Common myeloid progenitor, CD34-positive (primary cell): ENCODE measurements at regions not wholly inside any gene's neighbourhood (a gene's known extent, or its start where the extent isn't known, plus 50 kb on each side); places are given as distances from the start of the nearest gene placed in this dataset.

ENCODE experiments used
- CTCF ChIA-PET: fragments of 350-600 bp; sonication (Branson Sonifier 250); formaldehyde crosslinking; loops from one replicate; lab custom pipeline; 2021; ENCODE audit warnings: antibody characterized with exemption; lab: Charles Lee
- POLR2A ChIA-PET: fragments of 350-600 bp; sonication (Branson Sonifier 250); formaldehyde crosslinking; loops from one replicate; lab custom pipeline; 2021; ENCODE audit warnings: antibody characterized with exemption; lab: Charles Lee
- DNase-seq, 3 donors: peaks; one replicate each; pipeline versions ENCODE4 v3.0.0 to v3.0.0-alpha.2; 2013
- H3K27ac ChIP-seq, 2 experiments: 1 replicate in 1 of 2; 2 replicates in 1 of 2; pipeline ENCODE4 v1.7.0; 2013; ENCODE audit warnings: inconsistent platforms in 2 of 2, low read length in 2 of 2, mild to moderate bottlenecking in 2 of 2, low read depth in 1 of 2, moderate library complexity in 1 of 2; ENCODE audit not compliant: severe bottlenecking in 2 of 2, insufficient read depth in 1 of 2, poor library complexity in 1 of 2
- H3K27me3 ChIP-seq, 5 experiments: replicated peaks in 2 of 5; 1 replicate in 3 of 5; 2 replicates in 2 of 5; pipeline versions ENCODE4 v1.6.1 to v1.7.0; 2013; ENCODE audit warnings: low read length in 4 of 5, mild to moderate bottlenecking in 2 of 5, moderate library complexity in 2 of 5, inconsistent platforms in 1 of 5; ENCODE audit not compliant: insufficient read depth in 5 of 5, control insufficient read depth in 4 of 5
- H3K36me3 ChIP-seq, 4 experiments: 1 replicate in 2 of 4; 2 replicates in 2 of 4; pipeline versions ENCODE4 v1.6.1 to v1.7.0; 2013; ENCODE audit warnings: low read length in 3 of 4, control low read depth in 1 of 4, mild to moderate bottlenecking in 1 of 4; ENCODE audit not compliant: control insufficient read depth in 4 of 4, insufficient read depth in 4 of 4
- H3K4me1 ChIP-seq, 4 experiments: 1 replicate in 3 of 4; 2 replicates in 1 of 4; pipeline versions ENCODE4 v1.6.1 to v1.7.1; 2013; ENCODE audit warnings: low read length in 3 of 4, mild to moderate bottlenecking in 3 of 4, control low read depth in 1 of 4, inconsistent platforms in 1 of 4, moderate library complexity in 1 of 4; ENCODE audit not compliant: control insufficient read depth in 4 of 4, insufficient read depth in 4 of 4; ENCODE audit errors: control extremely low read depth in 1 of 4
- H3K4me3 ChIP-seq, 7 experiments: 1 replicate in 4 of 7; 2 replicates in 3 of 7; pipeline versions ENCODE4 v1.5.1 to v1.7.0; 2013; ENCODE audit warnings: mild to moderate bottlenecking in 7 of 7, low read length in 6 of 7, moderate library complexity in 6 of 7, inconsistent platforms in 2 of 7, low read depth in 2 of 7, control low read depth in 1 of 7; ENCODE audit not compliant: insufficient read depth in 4 of 7, control insufficient read depth in 1 of 7; ENCODE audit errors: extremely low read depth in 1 of 7
- H3K9me3 ChIP-seq, 5 experiments: 1 replicate in 4 of 5; 2 replicates in 1 of 5; pipeline versions ENCODE4 v1.6.1 to v1.7.1; 2013; ENCODE audit warnings: low read length in 4 of 5, mild to moderate bottlenecking in 2 of 5, inconsistent platforms in 1 of 5, low read depth in 1 of 5, moderate library complexity in 1 of 5; ENCODE audit not compliant: control insufficient read depth in 4 of 5, insufficient read depth in 2 of 5; ENCODE audit errors: control extremely low read depth in 1 of 5
- WGBS: methylation state at CpG from one replicate; pipeline ENCODE4 v1.1.5; 2013; ENCODE audit not compliant: insufficient coverage; 5-methylcytosine and 5-hydroxymethylcytosine counted together

DNA sequence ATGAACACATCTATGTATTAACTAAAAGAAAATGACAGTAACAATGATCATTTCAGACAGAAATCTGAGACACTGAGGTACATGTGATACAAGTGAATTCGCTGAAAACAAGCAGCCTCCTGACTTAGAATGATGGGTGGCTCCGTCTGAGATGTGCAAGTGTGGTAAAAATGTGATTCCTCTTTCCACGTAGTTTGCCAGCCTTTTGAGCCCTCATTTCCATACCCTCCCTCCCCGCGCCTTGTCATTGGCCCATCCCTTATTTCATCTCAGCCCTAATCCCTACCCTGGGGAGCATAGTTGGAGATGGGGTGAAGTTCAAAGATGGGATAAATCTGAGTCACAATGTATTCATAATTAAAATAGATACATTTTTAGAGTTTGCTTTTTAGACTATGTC is 107.8 kb downstream of the BMP4 start:
- H3K27ac ChIP-seq = no peak overlapping the region
- ChIA-PET POLR2A (no interaction called here), CTCF (no interaction called here)

DNA sequence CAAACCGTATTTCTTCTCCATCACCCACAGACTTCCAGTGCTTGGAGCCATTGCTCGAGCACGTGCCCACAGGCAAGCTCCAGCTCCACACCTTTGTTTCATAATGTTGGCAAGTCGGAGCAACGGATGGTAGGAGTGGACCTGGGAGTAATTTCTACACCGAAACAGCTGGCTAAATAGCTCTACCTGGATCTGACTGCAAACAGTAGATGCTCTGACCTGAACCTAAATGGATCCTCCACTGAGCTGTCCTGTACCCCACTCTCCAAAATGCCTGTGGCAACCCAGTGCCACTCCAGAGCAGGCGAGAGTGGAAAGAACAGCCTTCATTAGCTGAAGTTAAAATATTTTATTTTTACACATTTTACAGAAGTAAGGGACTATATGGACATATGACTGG is 108.7 kb downstream of the BMP4 start:
- WGBS = 90% methylated on average over 4 of the region's 7 CpGs
- no peak overlapping the region for H3K27ac ChIP-seq
- H3K27me3 ChIP-seq = peaks cover 0 to 4% (median 0%) of the 10 kb centered on the region in 5 experiments
- no peak overlapping the region for H3K4me3 ChIP-seq
- ChIA-PET CTCF (no interaction called here), POLR2A (no interaction called here)
- H3K9me3 ChIP-seq = no peaks in the 10 kb centered on the region
- H3K36me3 ChIP-seq = no peaks in the 10 kb centered on the region
- DNase-seq = no peak
- H3K4me1 ChIP-seq = no peaks in the 10 kb centered on the region

More for the DNA sequence above, 107.8 kb downstream of the BMP4 start:
- no peak for DNase-seq
- WGBS = 100% methylated on average over 1 of the region's 5 CpGs
- no peaks in the 10 kb centered on the region for H3K9me3 ChIP-seq
- no peaks in the 10 kb centered on the region for H3K36me3 ChIP-seq
- H3K4me1 ChIP-seq = no peaks in the 10 kb centered on the region
- peaks cover 0 to 4% (median 0%) of the 10 kb centered on the region in 5 experiments for H3K27me3 ChIP-seq
- no peak overlapping the region for H3K4me3 ChIP-seq

DNA sequence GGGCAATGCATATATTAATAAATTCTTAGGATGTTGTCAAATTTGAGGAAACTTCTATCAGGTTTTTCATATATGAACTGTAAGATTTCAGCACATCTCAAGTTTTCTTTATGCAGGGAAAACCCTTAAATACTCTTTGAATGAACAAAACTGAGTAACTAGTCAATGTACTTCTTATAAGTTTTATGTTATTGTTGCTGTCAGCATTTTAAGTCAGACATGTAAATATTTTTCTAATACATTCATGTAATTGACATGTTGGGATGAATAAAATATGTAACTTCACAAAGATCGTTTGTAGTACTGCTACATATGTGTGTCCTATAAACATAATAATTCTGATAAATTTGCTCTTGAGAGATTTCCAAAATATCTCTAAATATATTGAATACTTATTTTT is 109.6 kb downstream of the BMP4 start:
- no CpG with 5 or more reads among the region's 1 CpG for WGBS
- POLR2A ChIA-PET = no interaction called here
- Histone ChIP-seq H3K27ac (no peak overlapping the region), H3K36me3 (no peaks in the 10 kb centered on the region), H3K4me1 (no peaks in the 10 kb centered on the region), H3K27me3 (peaks cover 0 to 4% (median 0%) of the 10 kb centered on the region in 5 experiments), H3K9me3 (no peaks in the 10 kb centered on the region), H3K4me3 (no peak overlapping the region)
- CTCF ChIA-PET = no interaction called here
- DNase-seq = no peak

DNA sequence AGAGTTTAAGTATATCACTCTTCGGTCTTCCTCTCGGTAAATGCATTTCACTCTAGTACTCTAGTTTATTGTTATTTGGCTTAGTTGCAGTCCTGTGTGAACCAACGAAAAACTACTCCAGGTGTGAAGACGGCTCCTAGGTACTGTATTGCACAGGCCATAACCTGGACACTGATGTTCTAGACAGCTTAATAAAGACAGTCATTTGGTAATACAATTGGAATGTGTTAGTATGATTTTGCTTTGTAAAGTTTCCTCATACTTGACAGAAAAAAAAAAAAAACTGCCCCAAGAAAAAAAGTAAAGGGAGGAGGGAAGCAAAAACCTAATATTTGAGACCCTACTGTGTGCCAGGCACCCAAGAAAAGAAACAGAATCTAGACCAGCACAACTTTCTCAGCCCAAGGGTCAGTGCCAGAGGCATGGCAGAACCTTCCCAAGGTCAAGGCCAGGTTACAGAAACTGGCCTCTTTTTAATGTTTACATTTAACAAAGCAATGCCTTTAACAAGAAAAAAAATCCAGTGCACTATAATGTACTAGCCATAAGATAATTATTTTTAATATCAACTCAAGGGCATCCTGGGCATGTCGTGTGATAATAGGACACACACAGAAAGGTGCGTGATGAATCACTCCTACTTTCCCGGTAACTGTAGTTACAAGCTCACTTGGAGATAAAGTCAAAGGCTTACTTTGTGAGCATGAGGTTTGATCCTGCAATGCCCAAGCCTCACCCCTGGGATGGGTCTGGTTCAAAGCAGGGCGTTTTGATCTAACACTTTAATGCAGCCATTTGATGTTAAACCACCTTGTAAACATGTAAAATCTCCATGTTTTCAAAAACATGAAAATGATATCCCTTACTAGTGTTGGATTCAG is 110.6 kb downstream of the BMP4 start:
- Histone ChIP-seq H3K4me3 (no peak overlapping the region), H3K4me1 (no peaks in the 10 kb centered on the region), H3K27ac (no peak overlapping the region), H3K9me3 (no peaks in the 10 kb centered on the region), H3K27me3 (peaks cover 0 to 4% (median 0%) of the 10 kb centered on the region in 5 experiments), H3K36me3 (no peaks in the 10 kb centered on the region)
- ChIA-PET CTCF (no interaction called here), POLR2A (no interaction called here)
- DNase-seq = no peak
- 98% methylated on average over 5 of the region's 8 CpGs for WGBS

DNA sequence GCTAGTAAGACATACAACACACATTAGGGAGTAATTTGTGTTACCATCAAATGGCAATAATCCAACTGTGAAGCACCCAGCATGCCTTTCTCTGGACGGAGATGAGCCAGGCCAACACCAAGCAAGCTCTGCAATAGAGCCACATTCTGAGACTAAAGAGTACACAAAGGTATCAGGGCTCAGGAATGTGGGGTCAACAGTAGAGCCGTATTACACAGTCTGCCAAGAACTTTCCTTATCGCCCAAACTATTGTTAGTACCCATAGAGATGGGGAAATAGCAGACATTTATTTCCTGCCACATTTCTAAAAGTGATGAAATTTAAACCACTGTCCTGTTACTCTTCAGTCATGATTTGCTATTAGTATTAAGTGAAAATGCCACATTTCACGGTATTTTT is 113.7 kb downstream of the BMP4 start:
- Histone ChIP-seq H3K27ac (no peak overlapping the region), H3K4me3 (no peak overlapping the region), H3K4me1 (no peaks in the 10 kb centered on the region), H3K36me3 (no peaks in the 10 kb centered on the region), H3K27me3 (peaks cover 0 to 2% (median 0%) of the 10 kb centered on the region in 5 experiments), H3K9me3 (peaks cover 0 to 3% (median 0%) of the 10 kb centered on the region in 5 experiments)
- POLR2A ChIA-PET = no interaction called here
- DNase-seq = no peak
- CTCF ChIA-PET = interaction anchor here (0.6 kb wide), 1 partner anchor 10 kb away, joined by 3 read pairs; no protein-coding TSS in a partner anchor
- WGBS = 91% methylated on average over 3 of the region's 4 CpGs

DNA sequence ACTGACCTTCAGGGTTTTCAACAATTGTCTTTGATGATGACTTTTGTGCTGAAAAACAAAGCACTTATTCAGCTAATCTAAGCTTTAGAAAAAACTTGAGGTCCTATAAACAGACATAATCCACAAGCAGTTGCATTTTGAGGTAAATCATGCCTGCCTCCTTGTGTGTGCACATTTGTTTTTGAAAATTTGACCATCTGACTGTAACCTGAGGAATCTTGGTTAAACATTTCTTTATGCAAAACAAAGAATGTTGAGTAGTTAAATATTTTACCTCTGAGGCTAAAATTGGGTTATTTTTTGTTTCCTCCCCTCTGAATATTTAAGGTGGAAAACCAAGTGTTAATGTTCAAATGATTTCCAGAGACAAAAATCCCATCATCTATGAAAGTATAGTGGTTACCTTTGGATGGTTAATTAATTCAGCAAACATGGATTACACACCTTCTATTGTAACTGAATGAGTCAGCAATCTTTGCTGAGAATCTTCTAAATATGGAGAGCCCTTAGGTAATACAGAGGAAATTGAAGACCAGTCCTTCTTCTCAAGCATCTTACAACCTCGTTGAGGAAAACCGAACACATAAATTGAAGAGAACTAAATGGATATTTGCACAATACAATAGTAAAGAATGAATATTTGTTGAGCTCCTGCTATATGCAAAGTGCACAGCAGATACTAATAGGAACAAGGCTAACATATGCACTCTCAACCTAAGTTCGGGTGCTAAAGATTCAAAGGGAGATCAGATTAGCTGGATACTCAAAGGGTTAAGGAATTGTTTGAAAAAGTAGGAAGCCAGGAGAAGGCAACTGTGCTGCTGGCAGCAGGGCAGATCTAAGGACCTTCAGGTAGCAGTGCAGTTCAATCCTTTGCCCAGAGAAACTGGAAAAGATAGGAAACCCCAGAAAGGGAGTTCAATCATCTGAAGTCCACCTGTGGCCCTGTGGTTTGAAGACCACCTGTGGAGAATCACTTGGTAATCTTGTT is 115.2 kb downstream of the BMP4 start:
- Histone ChIP-seq H3K27me3 (no peaks in the 10 kb centered on the region), H3K27ac (no peak overlapping the region), H3K9me3 (peaks cover 0 to 4% (median 0%) of the 10 kb centered on the region in 5 experiments), H3K4me1 (no peaks in the 10 kb centered on the region), H3K36me3 (no peaks in the 10 kb centered on the region), H3K4me3 (no peak overlapping the region)
- ChIA-PET CTCF (no interaction called here), POLR2A (no interaction called here)
- 89% methylated on average over 1 of the region's 3 CpGs for WGBS
- DNase-seq = no peak
